ENCODE measurements at regions not wholly inside any gene's neighbourhood (a gene's known extent, or its start where the extent isn't known, plus 50 kb on each side); places are given as distances from the start of the nearest gene placed in this dataset.

DNA sequence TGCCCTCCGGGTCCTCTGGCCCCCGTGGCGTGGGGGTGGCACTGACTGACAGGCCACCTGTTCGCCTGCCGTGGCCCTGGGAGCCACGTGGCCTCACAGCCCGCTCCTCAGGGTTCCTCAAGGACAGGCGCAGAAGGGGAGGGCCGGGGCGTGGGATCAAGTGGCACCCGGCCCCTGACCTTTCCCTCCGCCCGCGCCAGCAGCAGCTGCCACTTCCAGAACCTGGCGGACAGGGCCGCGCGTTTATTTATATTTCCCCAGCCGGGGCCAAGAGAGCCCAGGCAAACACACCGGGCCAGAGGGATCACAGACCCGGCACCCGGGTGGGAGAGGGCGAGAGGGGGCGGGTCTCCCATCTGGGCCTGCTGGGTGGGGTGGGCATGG lies 92.6 kb downstream of the RFLNA start:
- TF ChIP-seq, protein P1, sequence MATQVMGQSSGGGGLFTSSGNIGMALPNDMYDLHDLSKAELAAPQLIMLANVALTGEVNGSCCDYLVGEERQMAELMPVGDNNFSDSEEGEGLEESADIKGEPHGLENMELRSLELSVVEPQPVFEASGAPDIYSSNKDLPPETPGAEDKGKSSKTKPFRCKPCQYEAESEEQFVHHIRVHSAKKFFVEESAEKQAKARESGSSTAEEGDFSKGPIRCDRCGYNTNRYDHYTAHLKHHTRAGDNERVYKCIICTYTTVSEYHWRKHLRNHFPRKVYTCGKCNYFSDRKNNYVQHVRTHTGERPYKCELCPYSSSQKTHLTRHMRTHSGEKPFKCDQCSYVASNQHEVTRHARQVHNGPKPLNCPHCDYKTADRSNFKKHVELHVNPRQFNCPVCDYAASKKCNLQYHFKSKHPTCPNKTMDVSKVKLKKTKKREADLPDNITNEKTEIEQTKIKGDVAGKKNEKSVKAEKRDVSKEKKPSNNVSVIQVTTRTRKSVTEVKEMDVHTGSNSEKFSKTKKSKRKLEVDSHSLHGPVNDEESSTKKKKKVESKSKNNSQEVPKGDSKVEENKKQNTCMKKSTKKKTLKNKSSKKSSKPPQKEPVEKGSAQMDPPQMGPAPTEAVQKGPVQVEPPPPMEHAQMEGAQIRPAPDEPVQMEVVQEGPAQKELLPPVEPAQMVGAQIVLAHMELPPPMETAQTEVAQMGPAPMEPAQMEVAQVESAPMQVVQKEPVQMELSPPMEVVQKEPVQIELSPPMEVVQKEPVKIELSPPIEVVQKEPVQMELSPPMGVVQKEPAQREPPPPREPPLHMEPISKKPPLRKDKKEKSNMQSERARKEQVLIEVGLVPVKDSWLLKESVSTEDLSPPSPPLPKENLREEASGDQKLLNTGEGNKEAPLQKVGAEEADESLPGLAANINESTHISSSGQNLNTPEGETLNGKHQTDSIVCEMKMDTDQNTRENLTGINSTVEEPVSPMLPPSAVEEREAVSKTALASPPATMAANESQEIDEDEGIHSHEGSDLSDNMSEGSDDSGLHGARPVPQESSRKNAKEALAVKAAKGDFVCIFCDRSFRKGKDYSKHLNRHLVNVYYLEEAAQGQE (IDR thresholded peaks at IDR 0.05; ENCODE audit: insufficient replicate concordance, low read depth) = no peak
- TF ChIP-seq CTCF (IDR thresholded peaks at IDR 0.05; ENCODE audit: insufficient read depth, low read length) = no peak
- TF ChIP-seq GABPA (IDR thresholded peaks at IDR 0.05; ENCODE audit: low read depth) = no peak
- no peak for TF ChIP-seq POLR2AphosphoS5 (IDR thresholded peaks at IDR 0.05; ENCODE audit: low read depth)
- TF ChIP-seq SPI1 (IDR thresholded peaks at IDR 0.05; ENCODE audit: borderline replicate concordance, low read depth) = no peak
- DNase-seq (ENCODE audit: low read depth in 1 of 2, low spot score in 1 of 2) = no peak
- no peak overlapping the region for H3K4me3 ChIP-seq (replicated peaks; ENCODE audit: insufficient read depth, low read length)

DNA sequence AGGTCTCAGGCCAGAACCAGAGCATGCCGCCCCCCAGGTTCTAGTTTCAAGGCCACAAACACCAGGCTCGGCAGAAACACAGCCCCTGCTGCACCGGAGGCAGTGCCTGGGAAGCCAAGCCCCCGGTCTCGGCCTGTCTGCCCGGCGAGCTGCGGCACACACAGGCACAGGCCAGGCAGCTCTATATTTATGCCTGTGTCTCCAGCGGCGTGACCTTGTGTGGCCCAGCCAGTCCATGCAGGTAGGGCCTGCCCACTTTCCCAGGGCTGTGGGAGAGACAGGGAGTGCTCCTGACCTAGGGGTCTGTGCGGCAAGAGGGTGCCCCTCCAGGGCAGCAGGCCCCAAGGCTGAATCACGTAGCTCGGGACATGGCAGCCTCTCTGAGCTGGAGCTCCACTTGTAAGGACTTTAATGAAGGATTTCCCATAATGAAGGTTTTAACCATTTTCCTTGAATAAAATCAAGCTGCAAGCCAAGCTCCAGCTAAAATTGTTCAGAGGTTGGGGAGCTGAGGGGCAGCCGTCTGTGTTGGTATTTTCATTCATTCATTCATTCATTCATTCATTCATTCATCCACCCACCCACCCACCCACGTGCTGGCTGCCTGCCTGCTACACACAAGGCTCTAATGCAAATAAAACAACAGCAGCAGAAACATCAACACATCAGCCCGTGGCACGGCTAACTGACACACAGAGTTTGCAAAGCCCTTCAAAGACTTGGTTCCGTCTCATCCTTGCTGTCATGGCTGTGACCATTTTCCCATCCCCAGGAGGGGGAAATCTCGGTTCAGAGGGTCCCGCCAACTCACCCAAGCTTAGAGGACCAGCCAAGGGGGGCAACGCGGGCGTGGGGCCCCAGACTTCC lies 92.0 kb downstream of the RFLNA start:
- Histone ChIP-seq H3K27ac (replicated peaks) (no peak overlapping the region), H3K27me3 (ENCODE audit: insufficient read depth, poor library complexity, severe bottlenecking) (no peaks in the 10 kb centered on the region), H3K4me3 (replicated peaks; ENCODE audit: insufficient read depth, low read length) (no peak overlapping the region)
- TF ChIP-seq CTCF (IDR thresholded peaks at IDR 0.05; ENCODE audit: insufficient read depth, low read length) = no peak
- TF ChIP-seq SPI1 (IDR thresholded peaks at IDR 0.05; ENCODE audit: borderline replicate concordance, low read depth) = no peak
- no peak for TF ChIP-seq GABPA (IDR thresholded peaks at IDR 0.05; ENCODE audit: low read depth)
- TF ChIP-seq POLR2AphosphoS5 (IDR thresholded peaks at IDR 0.05; ENCODE audit: low read depth) = no peak
- TF ChIP-seq, protein P1 (IDR thresholded peaks at IDR 0.05; ENCODE audit: insufficient replicate concordance, low read depth) = no peak
- DNase-seq (ENCODE audit: low read depth in 1 of 2, low spot score in 1 of 2) = no peak

More for the DNA sequence above, 92.6 kb downstream of the RFLNA start:
- H3K27ac ChIP-seq (replicated peaks) = no peak overlapping the region
- no peaks in the 10 kb centered on the region for H3K27me3 ChIP-seq (ENCODE audit: insufficient read depth, poor library complexity, severe bottlenecking)

GRCh38 chr12:124386059-124386458 lies 91.2 kb downstream of the RFLNA start:
- Histone ChIP-seq H3K27me3 (ENCODE audit: insufficient read depth, poor library complexity, severe bottlenecking) (no peaks in the 10 kb centered on the region), H3K27ac (replicated peaks) (no peak overlapping the region), H3K4me3 (replicated peaks; ENCODE audit: insufficient read depth, low read length) (no peak overlapping the region)
- no peak for TF ChIP-seq CTCF (IDR thresholded peaks at IDR 0.05; ENCODE audit: insufficient read depth, low read length)
- TF ChIP-seq GABPA (IDR thresholded peaks at IDR 0.05; ENCODE audit: low read depth) = no peak
- no peak for TF ChIP-seq SPI1 (IDR thresholded peaks at IDR 0.05; ENCODE audit: borderline replicate concordance, low read depth)
- no peak for TF ChIP-seq POLR2AphosphoS5 (IDR thresholded peaks at IDR 0.05; ENCODE audit: low read depth)
- TF ChIP-seq, protein P1 (IDR thresholded peaks at IDR 0.05; ENCODE audit: insufficient replicate concordance, low read depth) = no peak
- no peak for DNase-seq (ENCODE audit: low read depth in 1 of 2, low spot score in 1 of 2)

All from HL-60 (cell line).